RPMI8226 (cell line): ENCODE measurements at regions not wholly inside any gene's neighbourhood (a gene's known extent, or its start where the extent isn't known, plus 50 kb on each side); places are given as distances from the start of the nearest gene placed in this dataset.
A peak's percentile ranks its signal among the peaks of the same experiment; 100 is the strongest.

Source experiments
- DNase-seq: peaks from one replicate; pipeline ENCODE4 v3.0.0-alpha.2; 2015

DNA sequence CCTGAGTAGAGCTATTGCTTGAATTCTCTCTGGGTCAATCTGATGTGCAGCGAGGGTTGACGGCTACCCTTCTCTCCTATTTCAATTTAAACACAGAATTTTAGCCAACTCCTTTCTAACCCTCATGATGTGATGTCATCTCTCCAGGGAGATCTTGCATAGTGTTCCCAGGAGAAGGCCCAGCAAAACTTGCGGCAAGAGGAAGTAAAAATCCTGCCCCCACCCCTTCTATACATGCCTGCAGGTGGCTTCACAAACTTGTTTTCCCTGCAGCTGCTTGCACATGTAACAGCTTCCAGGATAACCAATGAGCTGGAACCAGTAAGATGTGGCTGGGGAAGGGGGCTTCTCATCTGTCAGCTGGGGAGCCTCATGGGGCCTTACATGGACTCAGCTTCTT, 169.3 kb upstream of the CDH4 start:
- DNase-seq, result no peak

DNA sequence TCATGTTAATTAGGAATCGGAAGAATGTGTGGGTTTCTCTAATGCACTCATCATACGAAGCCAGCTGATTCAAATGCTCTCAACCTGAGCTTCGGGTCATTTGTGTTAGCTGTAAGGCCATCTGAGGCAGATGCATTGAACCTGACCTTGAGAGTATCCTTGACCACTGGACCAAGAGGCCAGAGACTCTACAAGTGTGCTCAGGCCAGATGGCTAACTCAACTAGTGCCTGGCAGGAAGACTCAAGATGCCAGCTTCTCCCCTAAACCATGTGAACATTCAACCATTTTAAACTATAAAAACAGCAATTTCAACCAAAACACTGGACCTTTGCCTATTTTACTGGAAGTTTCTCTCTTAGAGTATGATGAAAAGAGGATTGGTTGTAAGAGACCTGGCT, 168.6 kb upstream of the CDH4 start:
- DNase-seq, result no peak

DNA sequence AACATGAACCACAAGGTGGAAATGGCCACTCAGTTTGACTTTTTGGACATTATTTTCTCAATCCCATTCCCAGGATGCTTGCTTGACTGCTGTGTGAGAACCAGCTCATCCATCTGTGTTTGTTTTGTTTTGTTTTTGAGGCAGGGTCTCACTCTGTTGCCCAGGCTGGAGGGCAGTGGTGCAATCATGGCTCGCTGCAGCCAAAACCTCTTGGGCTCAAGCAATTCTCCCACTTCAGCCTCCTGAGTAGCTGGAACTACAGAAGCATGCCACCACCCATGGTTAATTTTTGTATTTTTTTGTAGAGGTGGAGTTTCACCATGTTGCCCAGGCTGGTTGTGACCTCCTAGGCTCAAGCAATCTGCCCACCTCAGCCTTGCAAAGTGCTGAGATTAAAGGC, 166.0 kb upstream of the CDH4 start:
- no peak for DNase-seq

DNA sequence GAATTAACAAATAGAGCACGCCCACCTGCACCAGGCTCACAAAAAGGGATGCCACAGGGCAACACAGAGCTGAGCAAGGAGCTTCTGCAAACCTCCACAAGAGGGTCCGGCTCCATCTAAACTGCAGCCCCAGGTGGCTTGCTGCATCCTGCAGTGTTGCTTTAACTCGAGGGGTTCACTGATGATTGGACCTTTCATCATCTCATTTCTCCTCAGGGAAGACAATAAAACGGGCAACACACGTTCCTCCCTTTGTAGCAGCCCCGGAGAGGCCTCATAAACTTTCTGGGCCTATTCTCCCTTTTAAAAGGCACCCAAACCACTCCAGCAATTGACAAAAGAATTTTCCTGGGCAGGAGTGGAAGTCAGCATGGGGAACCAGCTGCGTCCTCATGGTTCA, 161.5 kb upstream of the CDH4 start:
- DNase-seq, result no peak

DNA sequence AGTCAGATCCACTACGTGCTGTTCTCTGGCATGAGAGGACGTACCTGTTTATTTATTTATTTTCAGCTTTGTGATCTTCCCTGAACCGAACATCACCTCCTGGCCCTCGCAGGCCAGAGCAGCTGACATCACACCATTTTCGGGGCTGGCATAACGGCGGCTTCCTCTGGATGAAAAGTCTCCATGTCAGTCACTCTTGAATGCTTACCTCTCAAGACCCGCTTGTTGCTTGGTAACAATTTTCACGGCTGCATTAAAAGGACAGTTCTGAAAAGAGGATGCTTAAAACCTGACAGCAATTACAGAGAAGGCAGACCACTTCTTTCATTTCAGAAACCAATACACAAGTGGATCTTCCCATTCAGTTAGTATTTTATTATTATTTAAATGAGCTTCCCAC, 159.8 kb upstream of the CDH4 start:
- DNase-seq, result no peak

DNA sequence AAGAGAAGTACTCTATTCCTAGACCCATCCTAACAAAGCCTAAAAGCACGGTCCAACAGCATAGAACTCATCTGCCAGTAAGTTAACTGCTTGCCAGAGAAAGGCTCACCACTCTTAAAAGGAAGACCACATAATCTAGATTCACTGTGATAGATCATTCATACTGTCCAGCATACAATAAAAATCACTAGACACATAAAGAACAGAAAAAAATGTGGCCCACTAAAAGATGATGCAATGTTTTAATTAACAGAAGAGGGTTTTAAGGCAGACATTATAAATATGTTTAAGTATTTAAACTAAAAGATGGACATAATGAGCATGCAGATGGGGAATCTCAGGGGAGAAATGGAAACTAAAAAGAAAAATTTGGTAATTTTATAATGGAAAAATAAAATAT, 157.5 kb upstream of the CDH4 start:
- no peak for DNase-seq

DNA sequence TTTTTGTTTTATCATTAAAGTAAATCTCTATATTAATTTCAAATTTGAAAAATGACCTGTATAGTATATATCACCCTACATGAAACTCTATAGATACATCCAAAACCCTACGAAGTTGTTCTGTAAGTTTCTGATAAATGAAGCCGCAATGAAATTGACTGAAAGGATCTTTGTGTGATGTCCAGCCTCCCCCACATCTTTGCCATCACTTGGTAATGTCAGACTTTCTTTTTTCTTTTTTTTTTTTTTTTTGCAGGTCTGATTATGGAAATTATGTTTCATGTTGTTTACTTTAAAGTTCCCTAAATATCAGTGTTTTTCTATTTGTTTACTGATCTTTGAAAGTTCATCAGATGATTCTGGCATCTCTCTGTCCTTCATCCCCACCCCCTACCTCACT, 155.6 kb upstream of the CDH4 start:
- DNase-seq, result no peak

DNA sequence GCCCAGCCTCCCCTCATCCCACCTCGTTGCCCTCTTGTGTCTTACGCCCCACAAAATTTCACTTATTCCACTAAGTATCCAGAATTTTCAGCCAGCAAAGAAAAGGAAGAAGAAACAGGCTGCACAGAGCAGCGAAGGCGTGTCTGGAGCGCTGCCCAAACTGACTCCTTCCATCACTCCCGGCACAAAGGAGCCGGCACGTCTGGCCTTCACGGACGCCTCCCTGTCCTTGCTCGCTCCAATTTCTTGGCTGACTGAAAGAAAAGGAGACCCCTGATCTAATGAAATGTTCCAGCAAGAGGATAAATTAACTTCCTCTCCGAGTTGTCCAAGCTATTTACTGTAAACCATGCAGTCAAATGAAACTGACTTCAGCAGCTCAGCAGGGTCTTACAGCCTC, 152.3 kb upstream of the CDH4 start:
- no peak for DNase-seq

DNA sequence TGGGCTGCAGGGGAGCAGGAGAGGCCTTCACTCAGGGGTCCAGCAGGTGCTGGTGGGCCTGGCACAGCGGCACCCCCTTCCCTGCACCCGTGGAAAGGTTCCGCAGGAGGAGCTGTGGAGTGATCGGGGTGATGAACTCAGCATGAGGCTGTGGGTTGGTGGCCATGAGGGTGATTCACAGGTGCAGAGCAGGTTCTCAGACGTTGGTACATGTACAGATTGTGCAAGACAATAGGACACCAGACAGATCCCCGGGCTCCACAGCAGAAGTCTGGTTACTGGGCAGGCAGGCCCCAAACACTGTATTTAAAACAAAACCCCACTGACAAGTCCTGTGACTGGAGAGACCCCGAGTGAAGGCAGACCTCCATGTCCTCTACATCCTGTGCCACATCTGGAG, 151.6 kb upstream of the CDH4 start:
- no peak for DNase-seq

DNA sequence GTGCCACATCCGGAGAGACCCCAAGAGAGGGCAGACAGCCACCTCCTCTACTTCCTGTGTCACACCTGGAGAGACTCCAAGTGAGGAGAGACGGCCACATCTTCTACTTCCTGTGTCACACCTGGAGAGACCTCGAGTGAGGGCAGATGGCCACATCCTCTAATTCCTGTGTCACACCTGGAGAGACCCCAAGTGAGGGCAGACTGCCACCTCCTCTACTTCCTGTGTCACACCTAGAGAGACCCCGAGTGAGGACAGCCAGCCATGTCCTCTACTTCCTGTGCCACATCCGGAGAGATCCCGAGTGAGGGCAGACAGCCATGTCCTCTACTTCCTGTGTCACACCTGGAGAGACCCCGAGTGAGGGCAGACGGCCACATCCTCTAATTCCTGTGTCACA, 150.7 kb upstream of the CDH4 start:
- peak; percentile 25 for DNase-seq

DNA sequence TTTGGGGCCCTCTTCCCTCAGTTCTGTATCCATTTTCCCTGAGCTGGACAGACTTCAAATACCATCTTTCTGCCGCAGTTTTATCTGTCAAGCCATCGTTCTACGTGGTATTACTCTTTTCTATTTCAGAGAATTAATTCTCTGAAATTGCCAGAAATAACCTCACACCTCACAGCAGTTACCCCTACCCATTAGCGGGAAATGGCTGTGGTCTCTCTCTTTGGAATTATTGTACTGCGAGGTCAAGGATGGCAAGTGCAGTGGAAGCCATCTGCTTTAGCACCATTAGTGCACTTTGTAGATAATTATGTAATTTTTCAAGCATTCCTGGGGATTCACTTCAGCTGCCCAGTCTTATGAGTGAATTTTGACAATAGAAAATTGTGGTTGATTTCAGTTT, 147.8 kb upstream of the CDH4 start:
- no peak for DNase-seq

DNA sequence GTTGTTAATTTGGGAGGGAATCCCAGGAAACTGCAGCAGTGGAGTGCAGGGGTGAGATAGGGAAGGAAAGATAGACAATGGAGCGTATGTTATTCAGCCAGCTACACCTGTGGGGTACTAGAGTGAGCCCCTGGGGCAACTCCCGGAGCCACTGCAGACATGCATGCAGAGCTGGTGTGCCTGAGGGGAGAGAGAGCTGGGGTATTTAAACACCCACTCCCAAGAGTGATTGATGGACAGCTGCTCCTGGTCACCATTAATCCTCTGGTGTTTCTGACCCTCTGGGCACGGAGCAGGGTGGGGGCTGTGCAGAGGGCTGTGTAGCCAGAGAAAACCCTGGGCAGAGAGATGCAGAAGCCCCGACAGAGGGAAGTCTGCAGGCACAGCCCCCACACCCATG, 146.7 kb upstream of the CDH4 start:
- DNase-seq, result no peak

DNA sequence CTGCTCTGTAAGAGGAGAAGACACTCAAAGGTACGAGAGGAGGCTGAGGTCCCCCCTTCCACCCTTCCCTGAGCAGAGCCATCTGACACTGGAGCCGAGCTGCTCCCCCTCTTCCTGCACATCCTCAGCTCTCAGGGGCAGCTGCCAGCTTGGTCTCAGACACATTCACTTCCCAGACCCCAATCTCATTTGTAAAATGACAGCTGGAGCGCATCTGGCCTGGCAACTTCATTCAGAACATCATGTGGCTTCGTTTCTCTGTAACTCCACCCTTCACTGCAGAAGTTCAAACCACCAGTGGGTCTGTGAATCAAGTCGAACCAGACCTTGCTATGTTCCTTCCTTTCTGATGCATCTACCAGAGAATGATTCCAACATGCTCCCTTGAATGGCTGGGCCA, 145.6 kb upstream of the CDH4 start:
- no peak for DNase-seq

DNA sequence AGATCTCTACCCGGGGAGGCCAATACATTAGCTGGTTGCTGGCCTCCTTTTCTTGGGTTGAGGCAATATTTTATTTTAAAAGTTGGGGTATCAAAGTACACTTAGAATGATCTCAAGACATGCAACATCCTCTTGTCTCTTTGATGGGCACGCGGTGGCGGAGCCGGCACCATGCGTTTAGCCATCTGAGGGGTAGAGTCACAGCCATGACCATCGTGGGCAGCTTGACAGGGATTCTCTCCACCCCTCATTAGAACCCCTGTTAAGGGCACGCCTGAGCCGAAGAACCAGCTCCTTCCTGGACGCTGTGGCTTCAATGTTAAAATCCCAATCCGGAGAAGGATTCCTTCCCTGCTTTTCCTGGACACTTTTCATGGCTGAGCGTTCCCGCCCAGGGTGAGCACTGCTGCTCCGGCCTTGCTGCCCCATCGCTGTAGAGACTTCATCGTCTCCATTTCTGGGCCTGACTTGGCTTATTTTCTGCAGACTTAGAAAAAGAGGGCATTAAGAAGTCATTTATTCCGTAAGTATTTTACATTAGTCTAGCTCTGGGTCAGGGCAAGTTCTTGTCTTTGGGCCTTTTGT, 142.7 kb upstream of the CDH4 start:
- DNase-seq, result no peak

DNA sequence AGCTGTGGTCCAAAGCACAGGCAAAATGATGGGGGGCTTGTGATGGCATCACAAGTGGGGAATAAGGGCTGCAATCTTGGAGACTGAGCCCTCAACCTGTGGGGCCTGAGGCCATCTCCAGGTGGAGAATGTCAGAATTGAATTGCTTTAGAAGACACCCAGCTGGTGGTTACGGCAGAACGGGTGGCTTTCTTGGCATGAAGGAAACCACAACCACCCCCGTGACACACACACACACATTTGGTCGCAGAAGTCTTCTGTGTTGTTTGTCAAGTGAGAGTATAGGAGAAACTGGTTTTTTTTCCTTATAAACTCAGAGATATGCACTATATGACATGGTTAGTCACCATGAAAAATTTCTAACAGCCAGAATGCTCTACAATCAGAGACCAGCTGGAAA, 139.5 kb upstream of the CDH4 start:
- no peak for DNase-seq

DNA sequence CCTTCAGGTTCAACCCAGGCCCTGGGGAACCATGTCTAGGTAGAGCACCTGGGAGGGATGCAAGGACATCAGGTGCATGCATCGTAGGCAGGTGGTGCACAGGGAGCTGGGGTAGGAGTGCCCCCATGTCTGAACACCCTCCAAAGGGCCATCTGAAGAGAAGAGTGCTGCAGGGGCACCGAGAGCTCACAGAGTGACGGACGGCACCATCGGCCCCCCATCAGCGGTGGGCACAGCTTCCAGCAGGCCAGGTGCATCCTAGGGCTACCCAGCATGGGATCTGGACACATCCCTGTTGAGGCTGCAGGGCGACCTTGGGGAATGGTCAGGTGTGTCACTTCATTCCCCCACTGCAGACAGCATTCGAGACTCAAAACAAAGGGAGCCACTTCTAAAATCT, 138.3 kb upstream of the CDH4 start:
- no peak for DNase-seq

DNA sequence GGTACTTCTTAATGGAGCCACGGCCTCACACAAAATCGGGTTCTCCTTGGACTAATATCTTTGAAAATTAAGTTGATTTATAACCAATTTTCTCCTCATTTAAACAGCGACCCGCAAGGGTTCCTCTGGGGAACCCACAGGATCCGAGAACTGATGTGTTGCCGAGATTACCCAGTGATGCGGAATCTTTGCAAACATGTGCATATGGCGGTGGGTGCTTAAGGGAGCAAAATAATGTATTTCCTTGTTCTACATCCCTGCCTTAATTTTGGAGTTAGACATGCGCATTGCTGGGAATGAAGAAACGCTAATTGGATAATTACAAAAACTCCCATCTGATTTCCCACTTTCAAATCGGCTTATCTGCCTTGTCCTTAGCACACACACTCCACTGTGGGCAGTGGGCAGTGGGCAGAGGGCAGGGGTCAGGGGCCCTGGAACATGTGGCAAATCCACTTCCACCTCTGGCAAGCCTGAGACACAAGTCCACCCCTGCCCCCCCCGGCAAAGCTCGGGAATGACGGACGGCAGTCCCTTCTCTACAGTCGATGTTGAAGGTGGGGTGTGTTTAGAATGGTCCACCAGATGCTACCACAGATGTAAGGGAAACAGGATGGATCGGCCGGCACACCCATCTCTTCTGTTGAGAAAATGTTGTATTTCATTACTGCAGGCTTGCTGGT, 137.4 kb upstream of the CDH4 start:
- no peak for DNase-seq

DNA sequence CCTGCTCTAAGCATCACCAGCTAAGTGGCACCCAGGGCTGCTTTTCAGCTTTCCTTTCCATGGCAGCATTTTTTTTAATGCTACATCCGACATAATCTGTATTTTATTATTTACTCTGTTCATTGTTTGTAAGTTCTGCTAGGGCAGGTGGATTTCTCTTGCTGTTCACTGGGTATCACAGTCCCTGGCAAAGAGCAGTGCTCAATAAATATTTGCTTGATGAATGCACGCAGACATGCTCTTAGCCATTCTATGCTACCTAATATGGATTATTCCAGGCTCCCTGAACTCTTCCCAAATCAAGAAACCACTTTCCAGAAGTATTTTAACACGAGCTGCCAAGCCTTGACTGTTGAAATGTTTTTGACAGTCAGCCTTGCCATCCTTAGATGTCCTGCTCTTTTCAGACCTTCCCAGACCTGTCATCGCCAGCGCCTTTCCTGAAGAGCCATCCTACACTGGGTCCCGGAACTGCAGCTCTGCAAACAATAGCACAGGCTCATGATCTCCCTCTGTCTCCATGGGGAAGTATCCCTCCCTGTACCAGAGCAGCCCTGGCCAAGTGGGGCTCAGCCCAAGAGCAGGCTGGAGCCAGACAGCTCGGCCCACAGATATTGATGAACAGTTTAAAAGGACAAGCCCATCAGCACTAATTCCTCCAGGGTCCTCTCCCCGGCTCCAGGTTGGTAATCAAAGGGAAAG, 136.5 kb upstream of the CDH4 start:
- DNase-seq, result no peak

DNA sequence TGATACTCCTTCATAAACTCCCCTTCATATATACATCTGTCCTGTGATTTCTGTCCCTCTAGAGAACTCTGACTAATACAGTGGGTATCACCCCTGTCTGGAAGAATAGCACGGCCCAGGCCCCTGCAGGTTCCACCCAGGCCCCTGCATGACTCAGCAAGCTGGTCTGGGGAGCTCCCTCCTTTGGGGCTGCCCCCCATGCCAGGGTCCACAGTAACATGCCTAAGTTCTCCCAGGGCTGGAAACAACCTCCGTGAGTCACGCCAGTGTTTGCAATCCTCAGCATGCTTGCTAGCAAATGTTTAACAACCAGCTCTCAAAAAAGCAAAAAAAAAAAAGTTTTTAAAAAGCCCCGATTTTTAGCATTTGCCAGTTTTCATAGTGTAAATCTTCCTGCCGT, 134.3 kb upstream of the CDH4 start:
- no peak for DNase-seq

DNA sequence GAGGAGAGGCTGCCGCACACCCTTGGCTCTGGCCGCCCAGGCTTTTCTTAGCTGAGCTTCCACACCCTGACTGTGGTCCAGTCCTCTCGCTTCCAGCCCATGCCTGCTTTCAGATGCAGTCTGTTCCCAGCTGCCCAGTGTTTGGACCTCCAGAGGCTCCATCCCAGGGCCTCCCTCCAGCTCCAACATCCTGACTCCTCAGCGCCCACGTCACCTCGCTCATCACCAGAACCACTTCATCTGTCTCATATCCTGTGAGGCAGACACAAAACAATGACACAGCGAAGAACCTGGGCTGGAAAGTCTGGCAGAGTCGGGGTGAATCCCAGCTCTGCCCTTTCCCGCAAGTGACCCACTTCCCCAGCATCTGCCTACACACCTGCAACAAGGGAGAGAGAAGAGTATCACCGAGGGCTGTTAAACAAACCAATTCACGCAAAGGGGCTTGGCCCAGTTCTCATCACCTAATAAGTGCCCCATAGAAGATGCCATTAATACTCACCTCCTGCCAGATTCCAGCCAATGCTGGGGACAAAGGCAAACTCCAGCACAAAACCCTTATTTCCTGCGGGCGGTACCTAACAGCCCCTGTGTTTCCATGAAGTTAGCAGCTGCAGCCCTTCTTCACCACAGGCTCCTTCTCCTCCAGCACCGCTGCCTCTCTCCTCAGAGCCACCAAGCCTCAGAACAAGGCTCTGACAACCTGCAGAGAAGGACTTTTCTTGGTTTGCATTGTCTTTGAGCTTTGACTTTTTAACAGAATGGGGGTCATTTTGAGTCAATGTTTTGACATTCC, 133.4 kb upstream of the CDH4 start:
- no peak for DNase-seq

DNA sequence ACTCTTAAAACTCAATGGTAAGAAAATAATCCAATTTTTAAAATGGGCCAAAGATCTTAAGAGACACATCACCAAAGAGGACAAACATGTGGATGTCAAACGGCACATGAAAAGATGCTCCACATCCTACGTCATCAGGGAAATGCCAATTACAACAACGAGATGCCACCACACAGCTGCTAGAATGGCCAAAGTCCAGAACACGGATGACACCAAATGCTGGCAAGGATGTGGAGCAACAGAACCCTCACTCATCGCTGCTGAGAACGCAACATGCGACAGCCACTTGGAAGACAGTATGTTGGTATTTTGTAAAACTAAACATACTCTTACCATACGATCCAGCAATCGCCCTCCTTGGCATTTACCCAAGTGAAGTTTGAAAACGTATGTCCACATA, 132.8 kb upstream of the CDH4 start:
- no peak for DNase-seq

DNA sequence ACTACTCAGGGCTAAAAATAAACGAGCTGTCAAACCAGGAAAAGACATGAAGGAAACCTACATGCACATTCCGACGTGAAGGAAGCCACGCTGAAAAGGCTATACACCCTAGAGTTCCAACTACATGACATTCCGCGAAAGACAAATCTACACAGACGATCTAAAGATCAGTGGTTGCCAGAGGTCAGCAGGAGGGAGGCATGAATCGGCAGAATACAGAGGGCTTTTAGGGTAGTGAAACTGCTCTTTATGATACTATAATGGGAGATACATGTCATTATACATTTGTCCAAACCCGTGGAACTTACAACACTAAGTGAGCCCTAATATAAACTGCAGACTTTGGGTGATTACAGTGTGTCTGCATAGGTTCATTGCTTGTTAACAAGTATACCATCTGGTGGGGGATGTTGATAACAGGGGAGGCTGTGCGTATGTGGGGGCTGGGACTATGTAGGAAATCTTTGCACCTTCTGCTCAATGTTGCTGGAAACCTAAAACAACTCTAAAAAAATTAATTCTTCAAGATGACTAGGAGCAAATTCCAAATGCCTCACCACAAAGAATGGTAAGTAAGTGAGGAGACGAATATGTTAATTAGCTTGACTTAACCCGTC, 132.2 kb upstream of the CDH4 start:
- peak; percentile 29 for DNase-seq
